Right kidney (tissue), 1 donor: ENCODE measurements at regions not wholly inside any gene's neighbourhood (a gene's known extent, or its start where the extent isn't known, plus 50 kb on each side); places are given as distances from the start of the nearest gene placed in this dataset.
"Not testable (repeated sequence)": the region's sequence is repeated elsewhere in the genome, so short reads cannot be mapped to it uniquely, and the experiment has no call there.

Experiments
- DNase-seq: peaks from one replicate; pipeline ENCODE4 v3.0.0-alpha.2; 2016

- DNase-seq: no peak
These were observed 707.5 kb upstream of the FSHR start for GRCh38 chr2:49861821-49862220.

- DNase-seq: no peak
These were observed 706.5 kb upstream of the FSHR start for GRCh38 chr2:49860834-49861233.

- DNase-seq: no peak
These were observed 705.9 kb upstream of the FSHR start for GRCh38 chr2:49860170-49860569.

DNA sequence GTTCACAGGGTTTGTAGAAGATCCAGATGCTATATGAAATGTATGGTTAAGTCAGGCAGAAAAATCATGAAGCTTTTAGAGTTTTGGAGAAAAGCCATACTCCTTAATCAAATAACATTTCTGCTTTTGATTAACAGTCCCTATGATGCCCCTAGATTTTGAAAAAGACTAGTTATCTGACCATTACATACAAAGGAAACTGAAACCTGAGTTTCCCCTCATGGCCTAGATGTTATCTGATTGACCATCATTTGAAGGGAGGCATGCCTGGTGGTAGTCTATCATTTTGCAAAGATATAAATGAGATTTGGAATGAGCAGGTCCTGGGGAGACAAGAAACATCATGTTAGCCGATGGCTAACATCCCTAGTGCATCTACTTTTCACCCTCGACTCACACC is 704.3 kb upstream of the FSHR start:
- DNase-seq: no peak

GRCh38 chr2:49858113-49858490 is 703.8 kb upstream of the FSHR start:
- DNase-seq: no peak

- no peak for DNase-seq
These were observed 703.2 kb upstream of the FSHR start for GRCh38 chr2:49857371-49858112.

DNA sequence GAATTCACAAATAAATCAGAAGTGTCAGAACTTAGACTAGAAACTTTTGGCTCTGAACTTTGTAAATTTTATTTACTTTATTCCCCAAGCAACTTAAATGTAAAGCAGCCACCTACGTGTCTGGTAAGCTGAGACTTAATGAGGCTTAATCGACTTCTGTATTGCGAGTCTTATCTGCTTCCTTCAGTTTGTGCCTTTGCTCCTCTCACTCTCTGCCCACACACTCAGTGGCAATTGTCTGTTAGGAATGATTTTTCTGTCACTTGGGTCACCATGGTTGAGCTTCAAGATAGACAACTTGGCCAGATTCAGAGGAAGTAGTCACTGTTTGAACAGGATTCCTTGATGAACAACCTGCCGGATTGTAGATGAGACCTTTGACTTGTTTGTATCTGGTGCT is 691.4 kb upstream of the FSHR start:
- no peak for DNase-seq

DNA sequence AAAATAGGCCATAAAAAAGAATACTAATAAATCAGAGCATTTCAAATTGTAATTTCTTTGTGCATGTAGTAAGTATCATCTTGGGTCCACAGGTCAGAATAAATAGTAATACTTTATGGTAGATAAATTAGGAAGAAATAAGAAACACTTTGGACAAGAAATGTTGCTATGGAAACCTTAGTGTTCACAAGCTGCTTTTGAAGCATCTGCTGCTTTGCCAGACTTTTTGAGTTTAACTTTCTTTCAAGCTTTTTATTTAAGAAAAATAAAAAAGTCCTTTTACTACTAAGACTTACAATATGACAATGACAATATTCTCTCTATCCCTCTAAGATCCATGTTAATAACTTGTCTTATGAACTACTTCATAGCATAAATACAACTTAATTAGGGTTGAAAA is 690.7 kb upstream of the FSHR start:
- DNase-seq: no peak

- not testable (repeated sequence) for DNase-seq
These were observed 689.8 kb upstream of the FSHR start for GRCh38 chr2:49844113-49844512.

DNA sequence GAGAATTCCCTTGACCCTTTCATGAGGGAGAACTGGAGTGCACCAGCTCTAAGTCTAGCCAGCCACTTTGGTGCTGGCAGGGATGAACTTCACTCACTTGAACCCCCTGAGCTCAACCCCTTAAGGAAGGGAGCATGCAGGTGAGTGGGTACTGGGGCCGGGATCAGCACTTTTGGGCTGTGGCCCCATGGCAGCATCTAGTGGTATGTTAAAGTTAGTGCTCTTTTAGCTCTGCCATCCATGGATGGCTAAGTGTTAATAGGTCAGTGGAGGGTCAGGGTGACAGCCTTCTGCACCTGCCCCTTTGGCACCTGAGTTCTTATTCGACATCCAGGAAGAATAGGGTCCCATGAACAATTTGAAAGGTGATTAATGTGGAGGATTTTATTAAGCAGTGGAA is 689.0 kb upstream of the FSHR start:
- DNase-seq: no peak

GRCh38 chr2:49840428-49840975 is 686.2 kb upstream of the FSHR start:
- DNase-seq: no peak

DNA sequence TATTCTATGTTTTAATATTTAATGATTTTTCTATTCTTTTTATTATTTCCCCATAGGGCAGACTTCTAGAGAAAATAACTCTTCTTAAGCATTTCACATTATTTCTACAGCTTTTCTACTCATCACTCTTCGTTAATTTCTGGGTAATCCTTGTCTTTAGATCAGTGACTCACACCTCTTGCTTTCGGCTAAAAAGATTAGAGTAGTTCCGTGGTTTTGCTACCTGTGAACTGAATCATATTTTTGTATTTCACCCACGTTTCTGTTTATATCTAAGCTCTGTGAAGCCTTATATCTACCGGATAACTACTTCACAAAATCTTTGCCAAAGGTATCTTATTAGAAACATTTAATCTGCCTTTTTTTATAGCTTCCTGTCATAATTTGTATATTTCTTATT is 685.5 kb upstream of the FSHR start:
- no peak for DNase-seq

DNA sequence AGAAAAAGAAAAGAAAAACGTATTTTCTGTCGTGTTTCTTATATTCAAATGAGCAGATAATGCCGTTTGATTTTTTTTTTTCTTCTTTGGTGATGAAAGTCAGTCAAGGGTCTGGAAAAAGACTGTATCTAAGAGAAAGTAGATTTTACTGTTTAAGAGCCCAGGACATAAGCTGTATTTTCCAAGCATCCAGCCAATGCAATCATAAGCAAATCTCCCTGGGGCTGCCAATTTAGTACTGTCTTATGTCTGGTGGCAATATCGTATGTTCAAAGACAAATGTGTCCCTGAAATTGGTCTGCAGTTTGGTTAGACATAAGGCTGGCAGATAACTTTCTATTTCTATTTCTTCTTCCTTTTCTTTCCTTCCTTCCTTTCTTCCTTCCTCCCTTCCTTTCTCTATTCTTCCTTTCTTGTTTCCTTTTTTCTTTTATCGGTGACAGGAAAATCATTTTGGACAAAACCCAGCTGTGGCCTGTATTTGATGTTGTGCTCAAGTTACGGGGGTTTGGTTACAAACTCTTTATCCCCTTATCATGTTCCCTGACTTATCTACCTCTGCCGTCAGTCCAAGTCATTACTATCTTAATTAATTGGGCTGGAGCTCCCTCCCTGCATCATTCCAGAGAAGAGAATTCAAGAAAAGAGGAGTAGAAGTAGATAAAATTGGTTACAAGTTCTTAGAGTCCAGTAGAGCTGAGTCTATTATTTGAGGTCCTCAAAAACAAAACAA is 683.4 kb upstream of the FSHR start:
- peak; percentile 10 for DNase-seq

DNA sequence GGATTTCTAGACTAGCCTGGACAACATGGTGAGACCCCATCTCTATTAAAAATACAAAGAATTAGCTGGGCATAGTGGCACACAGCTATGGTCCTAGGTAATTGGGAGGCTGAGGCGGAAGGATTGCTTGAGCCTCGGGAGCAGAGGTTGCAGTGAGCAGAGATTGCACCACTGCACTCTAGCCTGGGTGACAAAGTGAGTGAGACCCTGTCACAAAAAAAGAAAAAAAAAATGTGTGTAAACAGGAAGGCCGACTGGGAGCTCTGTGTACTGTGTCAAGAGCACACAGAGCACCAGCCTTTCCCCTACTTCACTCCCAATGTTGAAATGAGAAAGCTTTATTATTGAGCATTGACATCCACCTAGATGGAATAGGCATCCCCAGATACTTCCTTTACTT is 681.7 kb upstream of the FSHR start:
- DNase-seq: no peak

DNA sequence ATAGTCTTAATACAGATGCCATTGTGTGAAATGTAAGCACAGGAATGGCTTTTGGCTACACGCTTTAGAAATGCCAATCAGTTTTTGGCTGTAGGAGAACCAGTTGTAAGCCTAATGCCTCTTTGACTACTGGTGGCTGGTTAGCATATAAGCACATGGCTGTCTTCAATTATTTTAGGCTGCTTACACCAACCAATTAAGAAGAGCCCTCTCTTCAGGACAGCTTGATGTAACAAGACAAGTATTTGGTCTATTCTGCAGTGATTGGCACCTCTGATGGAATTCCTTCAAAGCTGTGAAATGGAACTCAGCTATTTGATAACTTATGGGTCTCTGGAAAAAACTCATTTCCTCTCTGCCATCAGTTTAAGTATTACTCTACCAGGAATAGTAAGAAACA is 680.1 kb upstream of the FSHR start:
- DNase-seq: no peak

DNA sequence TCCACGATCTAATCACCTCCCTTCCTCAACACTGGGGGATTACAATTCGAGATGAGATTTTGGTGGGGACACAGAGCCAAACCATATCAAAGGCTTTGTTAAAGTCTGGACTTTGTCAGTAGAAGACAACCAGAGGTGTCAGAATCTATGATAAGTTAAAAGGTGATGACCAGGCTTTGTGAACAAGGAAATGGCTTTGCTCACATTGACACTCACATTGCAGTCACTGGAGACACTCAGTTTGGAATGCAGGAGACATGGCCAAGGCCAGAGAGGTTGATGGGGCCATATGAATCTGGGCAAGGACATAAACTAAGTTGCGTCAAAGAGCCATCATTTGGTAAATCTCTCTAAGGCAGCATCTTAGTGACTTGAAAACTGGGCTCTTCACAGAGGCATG is 678.2 kb upstream of the FSHR start:
- no peak for DNase-seq

GRCh38 chr2:49831698-49832367 is 677.5 kb upstream of the FSHR start:
- no peak for DNase-seq

DNA sequence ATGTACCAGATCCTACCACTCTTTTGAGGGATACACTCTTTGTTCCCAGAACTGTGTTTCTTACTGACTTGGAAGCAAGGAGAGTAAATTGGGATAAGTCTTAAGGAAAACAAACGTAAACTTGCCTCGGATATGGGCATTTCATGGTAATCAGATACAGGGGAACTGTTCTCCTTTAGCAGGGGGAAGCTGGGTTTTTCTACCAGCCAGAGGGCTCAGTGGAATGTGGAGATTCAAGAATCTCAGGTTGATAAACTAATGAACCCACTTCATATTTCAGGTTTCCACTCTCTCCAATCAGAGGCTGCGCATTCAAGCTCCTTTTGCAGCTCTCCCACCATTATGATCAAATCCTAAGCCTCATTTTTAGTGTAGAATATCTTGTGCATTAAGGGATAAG is 676.5 kb upstream of the FSHR start:
- DNase-seq: no peak

GRCh38 chr2:49827366-49827765 is 673.1 kb upstream of the FSHR start:
- no peak for DNase-seq

DNA sequence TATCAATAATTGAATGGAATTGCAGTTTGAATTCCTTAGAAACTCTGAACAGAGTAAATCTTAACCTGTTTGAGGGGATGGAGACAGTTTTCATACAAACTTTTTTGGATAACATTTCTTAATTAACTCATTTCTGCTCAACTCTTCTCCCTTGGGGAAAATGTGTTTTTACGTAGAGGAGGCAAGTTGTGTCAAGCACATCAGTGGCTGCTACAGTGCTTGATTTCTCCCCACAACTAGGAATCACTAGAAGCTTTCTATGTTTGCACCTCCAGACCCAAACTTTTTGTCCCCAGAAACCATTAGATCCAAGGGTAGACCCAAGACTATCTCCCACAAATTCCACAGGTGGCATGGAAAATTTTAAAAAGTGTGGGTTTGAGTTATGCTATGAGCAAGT is 658.9 kb upstream of the FSHR start:
- no peak for DNase-seq

- DNase-seq: no peak
These were observed 658.4 kb upstream of the FSHR start for GRCh38 chr2:49812730-49813129.

DNA sequence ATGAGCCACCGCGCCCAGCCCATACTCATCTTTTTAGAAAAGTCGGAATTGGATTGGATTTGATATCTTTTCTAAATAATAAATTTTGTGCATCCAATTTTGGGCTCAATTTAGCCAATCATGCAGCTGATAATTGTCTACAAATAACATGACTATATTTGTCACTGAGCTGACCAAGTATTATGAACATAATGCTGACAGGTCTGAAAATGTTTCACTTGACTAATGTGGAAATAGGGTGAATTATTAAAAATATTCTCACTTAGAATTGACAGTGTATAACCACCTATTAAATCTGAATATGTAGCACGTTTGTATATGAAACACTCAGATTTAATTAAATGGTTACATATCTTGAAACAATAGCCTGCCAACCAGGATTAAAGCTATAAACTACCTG is 657.2 kb upstream of the FSHR start:
- no peak for DNase-seq

- DNase-seq: no peak
These were observed 653.4 kb upstream of the FSHR start for GRCh38 chr2:49807689-49808088.
